HEK293 (cell line): ENCODE measurements at regions not wholly inside any gene's neighbourhood (a gene's known extent, or its start where the extent isn't known, plus 50 kb on each side); places are given as distances from the start of the nearest gene placed in this dataset.

Source experiments
- CTCF ChIP-seq: fragments of 450-650 bp; formaldehyde crosslinking; IDR thresholded peaks from 2 replicates; pipeline ENCODE4 v1.5.1; 2016; ENCODE audit warnings: missing biosample characterization, missing genetic modification characterization
- PATZ1 ChIP-seq: fragments of 450-650 bp; formaldehyde crosslinking; IDR thresholded peaks from 2 replicates; pipeline ENCODE4 v1.5.1; 2016; ENCODE audit warnings: missing biosample characterization, missing genetic modification characterization
- REST ChIP-seq: fragments of 450-650 bp; formaldehyde crosslinking; IDR thresholded peaks from 2 replicates; pipeline ENCODE4 v1.5.1; 2016; ENCODE audit warnings: missing biosample characterization, missing genetic modification characterization
- SETDB1 ChIP-seq: IDR thresholded peaks from one replicate; pipeline ENCODE4 v1.6.1; 2017; ENCODE audit warnings: mild to moderate bottlenecking, low read length, moderate library complexity, mixed read lengths; ENCODE audit not compliant: insufficient read length
- SP2 ChIP-seq: fragments of 450-650 bp; formaldehyde crosslinking; IDR thresholded peaks from 2 replicates; pipeline ENCODE4 v1.5.1; 2016; ENCODE audit warnings: missing biosample characterization, missing genetic modification characterization
- ZNF23 ChIP-seq: fragments of 450-650 bp; formaldehyde crosslinking; IDR thresholded peaks from 2 replicates; pipeline ENCODE4 v1.5.1; 2016; ENCODE audit warnings: missing biosample characterization, missing genetic modification characterization, borderline replicate concordance
- ZNF449 ChIP-seq: fragments of 450-650 bp; formaldehyde crosslinking; IDR thresholded peaks from 2 replicates; pipeline ENCODE4 v1.5.1; 2017; ENCODE audit warnings: missing biosample characterization, mild to moderate bottlenecking, missing genetic modification characterization, moderate library complexity

GRCh38 chr15:35159170-35159569, 74.1 kb upstream of the NANOGP8 start:
- TF ChIP-seq CTCF (tag by site-specific recombination) (no peak), ZNF449 (tag by site-specific recombination) (no peak), REST (no peak), SETDB1 (no peak), PATZ1 (tag by site-specific recombination) (no peak), ZNF23 (tag by site-specific recombination) (no peak), SP2 (tag by site-specific recombination) (no peak)
